GM12878 (cell line): ENCODE measurements at regions not wholly inside any gene's neighbourhood (a gene's known extent, or its start where the extent isn't known, plus 50 kb on each side); places are given as distances from the start of the nearest gene placed in this dataset.

Experiments
- ATAC-seq: fragments of 200-7000 bp; cut with Tn5 transposase; 3 replicates; pipeline ENCODE4 v1.9.1; 2020; ENCODE audit warnings: mild to moderate bottlenecking, moderate library complexity
- BruUV-seq: library from RNA; stranded (reverse); fragments of 400-500 nt; replicated peaks from 2 replicates; lab custom pipeline; 2021; lab: Mats Ljungman, UMichigan
- CTCF ChIA-PET: fragments of 300-600 bp; sonication (Branson Sonifier 250); formaldehyde crosslinking; extraction: SDS; loops from one replicate; lab custom pipeline; 2021; ENCODE audit warnings: inconsistent platforms; lab: Yijun Ruan, JAX
- POLR2A ChIA-PET: fragments of 350-600 bp; formaldehyde crosslinking; extraction: SDS; loops from one replicate; lab custom pipeline; 2021; ENCODE audit warnings: inconsistent platforms; lab: Charles Lee
- RAD21 ChIA-PET: fragments of 300-600 bp; sonication (Branson Sonifier 250); formaldehyde crosslinking; loops from one replicate; lab custom pipeline; 2023; ENCODE audit warnings: antibody characterized with exemption; ENCODE audit not compliant: unreplicated experiment; lab: Charles Lee
- SMC1A ChIA-PET: fragments of 300-600 bp; sonication (Branson Sonifier 250); formaldehyde crosslinking; loops from one replicate; lab custom pipeline; 2023; ENCODE audit not compliant: unreplicated experiment, uncharacterized antibody; lab: Charles Lee
- DNase-seq: peaks from one replicate; pipeline ENCODE4 v3.0.0-alpha.2; 2011; ENCODE audit warnings: low read depth, low spot score
- FAIRE-seq: peaks from 3 replicates; lab custom pipeline; 2011; peaks lifted over from hg19 to GRCh38; lab: Jason Lieb, UNC
- H2AFZ ChIP-seq: 2 replicates; pipeline ENCODE4 v1.6.0; 2011; ENCODE audit warnings: low read depth, low read length, control low read depth; ENCODE audit not compliant: control insufficient read depth
- H3K27ac ChIP-seq: 2 replicates; pipeline ENCODE4 v1.5.1; 2011; ENCODE audit warnings: control low read depth; ENCODE audit not compliant: control insufficient read depth, insufficient read depth
- H3K27me3 ChIP-seq, 2 experiments: replicated peaks in 1 of 2; 2 replicates each; pipeline versions ENCODE4 v1.6.0 to v1.6.1; 2011; ENCODE audit warnings: low read length in 1 of 2; ENCODE audit not compliant: control insufficient read depth in 2 of 2, insufficient read depth in 2 of 2
- H3K36me3 ChIP-seq, 2 experiments: 2 replicates each; pipeline ENCODE4 v1.5.1; 2011; ENCODE audit warnings: low read length in 1 of 2; ENCODE audit not compliant: control insufficient read depth in 2 of 2, insufficient read depth in 2 of 2
- H3K4me1 ChIP-seq: 2 replicates; pipeline ENCODE4 v1.6.1; 2011; ENCODE audit warnings: mild to moderate bottlenecking, low read length, moderate library complexity, mixed read lengths; ENCODE audit not compliant: control insufficient read depth, insufficient read depth
- H3K4me2 ChIP-seq: 2 replicates; pipeline ENCODE4 v1.6.0; 2011; ENCODE audit warnings: control low read depth; ENCODE audit not compliant: control insufficient read depth, insufficient read depth
- H3K4me3 ChIP-seq: fragments of 200-600 bp; sonication (generic); 2 replicates; pipeline ENCODE4 v1.5.1; 2016
- H3K79me2 ChIP-seq: 2 replicates; pipeline ENCODE4 v1.6.0; 2011; ENCODE audit warnings: low read length; ENCODE audit not compliant: control insufficient read depth, insufficient read depth
- H3K9ac ChIP-seq: 2 replicates; pipeline ENCODE4 v1.8.0; 2011; ENCODE audit warnings: low read length, control low read depth, mixed read lengths; ENCODE audit not compliant: control insufficient read depth, insufficient read depth
- H3K9me3 ChIP-seq: replicated peaks from 3 replicates; pipeline ENCODE4 v1.5.1; 2011; ENCODE audit warnings: mild to moderate bottlenecking, low read length; ENCODE audit not compliant: control insufficient read depth, insufficient read depth
- H4K20me1 ChIP-seq: 2 replicates; pipeline ENCODE4 v1.6.0; 2011; ENCODE audit not compliant: control insufficient read depth, insufficient read depth
- CTCF ChIP-seq, 3 experiments: IDR thresholded peaks in 2 of 3; conservative IDR thresholded peaks in 1 of 3; 2 replicates each; pipeline ENCODE4 v1.5.1; 2011; ENCODE audit warnings: low read depth in 3 of 3, low read length in 3 of 3, mild to moderate bottlenecking in 3 of 3, control low read depth in 2 of 3, moderate library complexity in 2 of 3, inconsistent platforms in 1 of 3, mixed read lengths in 1 of 3; ENCODE audit not compliant: control insufficient read depth in 2 of 3, insufficient read depth in 1 of 3; ENCODE audit errors: extremely low read depth in 1 of 3
- MEF2A ChIP-seq: IDR thresholded peaks from 2 replicates; pipeline ENCODE4 v1.6.1; 2011; ENCODE audit warnings: low read depth, mild to moderate bottlenecking, low read length, moderate library complexity; ENCODE audit not compliant: insufficient read depth
- TCF7 ChIP-seq: IDR thresholded peaks from 2 replicates; pipeline ENCODE4 v1.6.1; 2014; ENCODE audit warnings: antibody characterized with exemption, borderline replicate concordance
- WRNIP1 ChIP-seq: IDR thresholded peaks from 2 replicates; pipeline ENCODE4 v1.6.1; 2011; ENCODE audit warnings: low read depth, low read length, improper control_type of control experiment, borderline replicate concordance
- ZSCAN29 ChIP-seq: fragments of 450-650 bp; IDR thresholded peaks from 2 replicates; pipeline ENCODE4 v1.6.1; 2017; ENCODE audit warnings: mild to moderate bottlenecking, moderate library complexity
- WGBS: methylation state at CpG from one replicate; pipeline ENCODE4 v1.1.6; 2016; ENCODE audit warnings: low lambda C conversion rate; ENCODE audit not compliant: insufficient replicate concordance, insufficient coverage; ENCODE audit errors: missing lambda C conversion rate; 5-methylcytosine and 5-hydroxymethylcytosine counted together
- in situ Hi-C: fragments of 300-500 bp; cut with MboI; formaldehyde crosslinking; loops from 9 replicates; pipeline ENCODE4 v1.14.3; 2018; ENCODE audit warnings: mixed read lengths
- intact Hi-C: fragments of 100-400 bp; cut with micrococcal nuclease; formaldehyde crosslinking; loops from one replicate; pipeline ENCODE4 v1.14.2; 2022; ENCODE audit not compliant: unreplicated experiment

- ChIA-PET SMC1A (no interaction called here), CTCF (no interaction called here)
- H3K27ac ChIP-seq, result no peak overlapping the region
- no peaks in the 10 kb centered on the region for H3K79me2 ChIP-seq
- intact Hi-C loops, result no loop called here
- H2AFZ ChIP-seq, result no peak overlapping the region
- H3K27me3 ChIP-seq, result no peaks in the 10 kb centered on the region
- H4K20me1 ChIP-seq, result no peaks in the 10 kb centered on the region; the same call in 1 of the 2 replicates
- H3K36me3 ChIP-seq, result no peaks in the 10 kb centered on the region
- no TSS peak for BruUV-seq
- no peaks in the 10 kb centered on the region for H3K4me1 ChIP-seq
- no peak overlapping the region for H3K4me2 ChIP-seq
- TF ChIP-seq ZSCAN29, result no peak
- TF ChIP-seq CTCF (IDR thresholded peaks at IDR 0.05 in 2 of 3, conservative IDR thresholded peaks at IDR 0.05 in 1 of 3; ENCODE audit: control insufficient read depth in 2 of 3, extremely low read depth in 1 of 3, insufficient read depth in 1 of 3, low read depth in 3 of 3, low read length in 3 of 3), result no peak
- TF ChIP-seq, all 136 proteins: peak for 0
- Histone ChIP-seq H3K4me3 (no peak overlapping the region), H3K9ac (no peak overlapping the region), H3K9me3 (no peaks in the 10 kb centered on the region)
- POLR2A ChIA-PET, result no interaction called here
- no peak for ATAC-seq
- RAD21 ChIA-PET, result no interaction called here
- no peak for DNase-seq
- no peak for FAIRE-seq
- WGBS, result 45% methylated on average over 1 of the region's 1 CpG
- in situ Hi-C loops, result no loop called here
These were observed 606.2 kb upstream of the VRK2 start for GRCh38 chr2:57440437-57440836.

DNA sequence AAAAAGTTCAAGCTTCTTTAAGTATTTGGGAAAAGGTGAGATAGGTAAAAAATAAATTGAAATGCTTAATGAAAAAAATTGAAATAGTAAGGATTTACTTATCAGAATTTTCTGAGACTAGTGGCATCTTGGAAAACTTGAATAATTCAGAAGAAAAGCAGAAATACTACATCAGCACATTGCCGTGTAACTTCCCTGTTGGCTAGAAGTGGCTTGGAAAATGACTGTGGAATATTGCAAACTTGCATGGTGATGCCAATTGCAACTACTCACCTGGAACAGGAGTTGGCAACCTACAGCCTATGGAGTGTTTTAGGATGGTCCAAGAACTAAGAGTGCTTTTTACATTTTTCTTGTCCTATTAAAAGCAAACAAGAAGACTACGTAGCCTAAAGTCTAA is 603.5 kb upstream of the VRK2 start:
- no peak for FAIRE-seq
- no peak overlapping the region for H3K4me3 ChIP-seq
- POLR2A ChIA-PET, result no interaction called here

More for the DNA sequence above, 603.5 kb upstream of the VRK2 start:
- H3K9ac ChIP-seq, result no peak overlapping the region
- no peak for ATAC-seq
- ChIA-PET CTCF (interaction anchor here (0.8 to 1.3 kb wide), 2 partner anchors 10 to 13 kb away, joined by 4 to 5 read pairs; no protein-coding TSS in a partner anchor), RAD21 (no interaction called here), SMC1A (interaction anchor here (0.7 kb wide), 1 partner anchor 121 kb away, joined by 3 read pairs; no protein-coding TSS in a partner anchor)
- no peaks in the 10 kb centered on the region for H3K79me2 ChIP-seq
- no TSS peak for BruUV-seq
- WGBS, result 71% methylated on average over 2 of the region's 2 CpGs
- intact Hi-C loops (no loop called here), in situ Hi-C loops (no loop called here)
- no peak for TF ChIP-seq ZSCAN29
- no peak for TF ChIP-seq MEF2A
- no peak for TF ChIP-seq WRNIP1
- no peak for TF ChIP-seq TCF7
- no peak overlapping the region for H2AFZ ChIP-seq
- H3K9me3 ChIP-seq, result no peaks in the 10 kb centered on the region
- no peaks in the 10 kb centered on the region for H3K36me3 ChIP-seq
- DNase-seq, result no peak
- H4K20me1 ChIP-seq, result no peaks in the 10 kb centered on the region
- no peak overlapping the region for H3K27ac ChIP-seq
- no peaks in the 10 kb centered on the region for H3K4me1 ChIP-seq
- no peaks in the 10 kb centered on the region for H3K27me3 ChIP-seq
- H3K4me2 ChIP-seq, result no peak overlapping the region
